IPS DF 4.7 (cell line): ENCODE measurements at regions not wholly inside any gene's neighbourhood (a gene's known extent, or its start where the extent isn't known, plus 50 kb on each side); places are given as distances from the start of the nearest gene placed in this dataset.

Experiments
- DNase-seq: peaks from one replicate; pipeline ENCODE4 v3.0.0-alpha.2; 2013; ENCODE audit warnings: low spot score; ENCODE audit errors: extremely low read depth

- DNase-seq, result no peak
Observed at GRCh38 chr16:72517154-72517553, 345.2 kb upstream of the PMFBP1 start.

GRCh38 chr16:72511171-72511570, 339.2 kb upstream of the PMFBP1 start:
- no peak for DNase-seq

- DNase-seq, result no peak
Observed at GRCh38 chr16:72508191-72508590, 336.2 kb upstream of the PMFBP1 start.

- DNase-seq, result no peak
Observed at GRCh38 chr16:72502594-72503005, 330.6 kb upstream of the PMFBP1 start.

GRCh38 chr16:72501739-72502593, 330.0 kb upstream of the PMFBP1 start:
- DNase-seq, result peak; percentile 36

- DNase-seq, result no peak
Observed at GRCh38 chr16:72500545-72500944, 328.6 kb upstream of the PMFBP1 start.

GRCh38 chr16:72493716-72494415, 321.9 kb upstream of the PMFBP1 start:
- no peak for DNase-seq

GRCh38 chr16:72487283-72487682, 315.3 kb upstream of the PMFBP1 start:
- no peak for DNase-seq

GRCh38 chr16:72482695-72483094, 310.7 kb upstream of the PMFBP1 start:
- no peak for DNase-seq

- no peak for DNase-seq
Observed at GRCh38 chr16:72481419-72481818, 309.5 kb upstream of the PMFBP1 start.

- no peak for DNase-seq
Observed at GRCh38 chr16:72480911-72481310, 309.0 kb upstream of the PMFBP1 start.

GRCh38 chr16:72475688-72476087, 303.7 kb upstream of the PMFBP1 start:
- DNase-seq, result no peak

- DNase-seq, result no peak
Observed at GRCh38 chr16:72474501-72475123, 302.7 kb upstream of the PMFBP1 start.

GRCh38 chr16:72473631-72474030, 301.7 kb upstream of the PMFBP1 start:
- DNase-seq, result no peak

- no peak for DNase-seq
Observed at GRCh38 chr16:72471317-72471924, 299.5 kb upstream of the PMFBP1 start.

- no peak for DNase-seq
Observed at GRCh38 chr16:72470541-72470940, 298.6 kb upstream of the PMFBP1 start.

GRCh38 chr16:72469932-72470331, 298.0 kb upstream of the PMFBP1 start:
- no peak for DNase-seq

- DNase-seq, result no peak
Observed at GRCh38 chr16:72468582-72468981, 296.6 kb upstream of the PMFBP1 start.

GRCh38 chr16:72467157-72467759, 295.3 kb upstream of the PMFBP1 start:
- DNase-seq, result peak; percentile 25

GRCh38 chr16:72464597-72465368, 292.8 kb upstream of the PMFBP1 start:
- no peak for DNase-seq

GRCh38 chr16:72464052-72464451, 292.1 kb upstream of the PMFBP1 start:
- DNase-seq, result no peak
